H9 (cell line): ENCODE measurements at regions not wholly inside any gene's neighbourhood (a gene's known extent, or its start where the extent isn't known, plus 50 kb on each side); places are given as distances from the start of the nearest gene placed in this dataset.

Experiments
- DNase-seq: peaks from one replicate; pipeline ENCODE4 v3.0.0-alpha.2; 2017
- H2AFZ ChIP-seq: one replicate; pipeline ENCODE4 v1.6.1; 2013; ENCODE audit warnings: mild to moderate bottlenecking, low read length, control low read depth, moderate library complexity
- H2AK5ac ChIP-seq: 2 replicates; pipeline ENCODE4 v1.6.1; 2013; ENCODE audit warnings: low read length, control low read depth, mixed read lengths; ENCODE audit not compliant: insufficient read length
- H2BK120ac ChIP-seq: one replicate; pipeline ENCODE4 v1.6.1; 2013; ENCODE audit warnings: low read depth, mild to moderate bottlenecking, low read length, control low read depth, inconsistent platforms; ENCODE audit not compliant: poor library complexity, severe bottlenecking
- H2BK12ac ChIP-seq: 2 replicates; pipeline ENCODE4 v1.6.1; 2013; ENCODE audit warnings: low read length, control low read depth, mixed read lengths, low read depth; ENCODE audit not compliant: insufficient read length
- H2BK15ac ChIP-seq: 2 replicates; pipeline ENCODE4 v1.6.1; 2013; ENCODE audit warnings: low read depth, low read length, control low read depth
- H2BK20ac ChIP-seq: one replicate; pipeline ENCODE4 v1.6.1; 2013; ENCODE audit warnings: low read depth, mild to moderate bottlenecking, low read length, control low read depth, inconsistent platforms; ENCODE audit not compliant: poor library complexity, severe bottlenecking
- H2BK5ac ChIP-seq: 2 replicates; pipeline ENCODE4 v1.6.1; 2013; ENCODE audit warnings: low read length, control low read depth, mixed read lengths; ENCODE audit not compliant: insufficient read length
- H3K14ac ChIP-seq: 2 replicates; pipeline ENCODE4 v1.6.1; 2013; ENCODE audit warnings: low read length, control low read depth; ENCODE audit not compliant: insufficient read depth
- H3K18ac ChIP-seq: 2 replicates; pipeline ENCODE4 v1.6.1; 2013; ENCODE audit warnings: low read depth, mild to moderate bottlenecking, mixed read lengths, low read length, control low read depth; ENCODE audit not compliant: insufficient read length
- H3K23ac ChIP-seq: 2 replicates; pipeline ENCODE4 v1.6.1; 2013; ENCODE audit warnings: low read length, control low read depth, mixed read lengths, low read depth; ENCODE audit not compliant: insufficient read length
- H3K23me2 ChIP-seq: 2 replicates; pipeline ENCODE4 v1.6.1; 2013; ENCODE audit warnings: low read depth, mild to moderate bottlenecking, mixed read lengths, low read length, control low read depth; ENCODE audit not compliant: insufficient read length, poor library complexity, severe bottlenecking
- H3K27ac ChIP-seq: 2 replicates; pipeline ENCODE4 v1.5.1; 2013; ENCODE audit warnings: low read length, control low read depth, mixed read lengths, low read depth; ENCODE audit not compliant: insufficient read length
- H3K27me3 ChIP-seq: 2 replicates; pipeline ENCODE4 v1.6.1; 2013; ENCODE audit warnings: low read length, control low read depth, inconsistent platforms; ENCODE audit not compliant: insufficient read depth
- H3K4ac ChIP-seq: 2 replicates; pipeline ENCODE4 v1.6.1; 2013; ENCODE audit warnings: low read depth, mild to moderate bottlenecking, control low read depth, inconsistent platforms, low read length, moderate library complexity
- H3K4me1 ChIP-seq: 2 replicates; pipeline ENCODE4 v1.6.1; 2013; ENCODE audit warnings: low read length, control low read depth, inconsistent platforms; ENCODE audit not compliant: insufficient read depth
- H3K4me2 ChIP-seq: 2 replicates; pipeline ENCODE4 v1.6.1; 2013; ENCODE audit warnings: low read length, control low read depth, mixed read lengths; ENCODE audit not compliant: insufficient read length, insufficient read depth
- H3K56ac ChIP-seq: 2 replicates; pipeline ENCODE4 v1.6.1; 2013; ENCODE audit warnings: low read depth, mild to moderate bottlenecking, mixed read lengths, low read length, control low read depth; ENCODE audit not compliant: insufficient read length
- H3K79me1 ChIP-seq: 2 replicates; pipeline ENCODE4 v1.6.1; 2013; ENCODE audit warnings: low read depth, mild to moderate bottlenecking, moderate library complexity, low read length, control low read depth, inconsistent platforms; ENCODE audit not compliant: insufficient read depth, poor library complexity, severe bottlenecking
- H3K79me2 ChIP-seq: 2 replicates; pipeline ENCODE4 v1.6.1; 2013; ENCODE audit warnings: low read length, control low read depth, inconsistent platforms; ENCODE audit not compliant: insufficient read depth
- H3K9ac ChIP-seq: 2 replicates; pipeline ENCODE4 v1.6.1; 2013; ENCODE audit warnings: low read length, control low read depth, mixed read lengths; ENCODE audit not compliant: insufficient read length; ENCODE audit errors: extremely low read depth
- H3K9me3 ChIP-seq: one replicate; pipeline ENCODE4 v1.6.1; 2013; ENCODE audit warnings: low read depth, low read length, inconsistent platforms; ENCODE audit not compliant: control insufficient read depth
- H3T11ph ChIP-seq: one replicate; pipeline ENCODE4 v1.6.1; 2013; ENCODE audit warnings: mild to moderate bottlenecking, low read length, control low read depth, inconsistent platforms
- H4K20me1 ChIP-seq: one replicate; pipeline ENCODE4 v1.6.1; 2013; ENCODE audit not compliant: control insufficient read depth, insufficient read length, insufficient read depth
- H4K5ac ChIP-seq: 2 replicates; pipeline ENCODE4 v1.6.1; 2013; ENCODE audit warnings: low read depth, mild to moderate bottlenecking, mixed read lengths, low read length, control low read depth; ENCODE audit not compliant: insufficient read length
- H4K8ac ChIP-seq: replicated peaks from 2 replicates; pipeline ENCODE4 v1.6.1; 2013; ENCODE audit warnings: low read length, control low read depth, mixed read lengths, low read depth; ENCODE audit not compliant: insufficient read length
- H4K91ac ChIP-seq: 2 replicates; pipeline ENCODE4 v1.6.1; 2013; ENCODE audit warnings: low read depth, mild to moderate bottlenecking, moderate library complexity, mixed read lengths, low read length, control low read depth; ENCODE audit not compliant: insufficient read length
- H3K27ac Mint-ChIP-seq, 3 experiments: 2 replicates in 2 of 3; 3 replicates in 1 of 3; pipeline ENCODE4 v1.8.0; 2020 to 2021; ENCODE audit warnings: mixed read lengths in 3 of 3, mild to moderate bottlenecking in 1 of 3, moderate library complexity in 1 of 3
- H3K27me3 Mint-ChIP-seq: 2 replicates; pipeline ENCODE4 v1.8.0; 2021; ENCODE audit warnings: low read depth, mild to moderate bottlenecking, moderate library complexity, mixed read lengths
- H3K36me3 Mint-ChIP-seq, 3 experiments: 2 replicates in 2 of 3; 3 replicates in 1 of 3; pipeline ENCODE4 v1.8.0; 2020 to 2021; ENCODE audit warnings: low read depth in 3 of 3, mixed read lengths in 3 of 3; ENCODE audit not compliant: insufficient read depth in 1 of 3
- H3K4me1 Mint-ChIP-seq, 2 experiments: 2 replicates each; pipeline ENCODE4 v1.8.0; 2020; ENCODE audit warnings: mixed read lengths in 2 of 2
- H3K4me3 Mint-ChIP-seq, 2 experiments: 2 replicates in 1 of 2; 3 replicates in 1 of 2; pipeline ENCODE4 v1.8.0; 2020 to 2021; ENCODE audit warnings: mild to moderate bottlenecking in 2 of 2, mixed read lengths in 2 of 2, moderate library complexity in 1 of 2
- H3K9me3 Mint-ChIP-seq, 2 experiments: 2 replicates in 1 of 2; 3 replicates in 1 of 2; pipeline ENCODE4 v1.8.0; 2020; ENCODE audit warnings: mild to moderate bottlenecking in 2 of 2, mixed read lengths in 2 of 2, moderate library complexity in 1 of 2
- CTCF ChIP-seq: fragments of 200-600 bp; sonication (generic); conservative IDR thresholded peaks from 3 replicates; pipeline ENCODE4 v1.8.0; 2021; ENCODE audit warnings: antibody characterized with exemption, mild to moderate bottlenecking
- WGBS: extraction: QIAGEN DNeasy Blood & Tissue Kit; methylation state at CpG from one replicate; pipeline ENCODE4 v1.1.7; 2013; ENCODE audit warnings: missing lambda C conversion rate, low lambda C conversion rate, mixed read lengths; ENCODE audit not compliant: insufficient read length; ENCODE audit errors: extremely low coverage; 5-methylcytosine and 5-hydroxymethylcytosine counted together

- Histone ChIP-seq H3K79me2 (no peaks in the 10 kb centered on the region), H2BK5ac (no peak overlapping the region), H3K9ac (no peak overlapping the region), H4K91ac (no peak overlapping the region), H4K8ac (no peak overlapping the region), H3K23me2 (no peaks in the 10 kb centered on the region), H3K27ac (no peak overlapping the region), H3K18ac (no peak overlapping the region), H3K56ac (no peak overlapping the region), H2BK120ac (no peak overlapping the region), H3K27me3 (no peaks in the 10 kb centered on the region), H3K4me1 (no peaks in the 10 kb centered on the region), H3K9me3 (no peaks in the 10 kb centered on the region), H3K79me1 (no peaks in the 10 kb centered on the region), H2AFZ (no peak overlapping the region), H3K14ac (no peak overlapping the region), H2BK12ac (no peak overlapping the region), H3K4me2 (no peak overlapping the region), H2BK15ac (no peak overlapping the region), H3T11ph (no peak overlapping the region), H2AK5ac (no peak overlapping the region), H3K4ac (no peak overlapping the region), H4K20me1 (no peaks in the 10 kb centered on the region), H2BK20ac (no peak overlapping the region), H3K23ac (no peak overlapping the region), H4K5ac (no peak overlapping the region)
- DNase-seq: no peak
- no peaks in the 10 kb centered on the region for H3K27me3 Mint-ChIP-seq
- no peaks in the 10 kb centered on the region for H3K36me3 Mint-ChIP-seq
- no peak for TF ChIP-seq CTCF
- no peak overlapping the region for H3K27ac Mint-ChIP-seq
- no peak overlapping the region for H3K4me3 Mint-ChIP-seq
- H3K4me1 Mint-ChIP-seq: no peaks in the 10 kb centered on the region
- WGBS: no CpG with 5 or more reads among the region's 1 CpG
- H3K9me3 Mint-ChIP-seq: no peaks in the 10 kb centered on the region
Observed at GRCh38 chr2:183948861-183949260, 649.5 kb upstream of the ZNF804A start.
